Fibroblast of skin of back (primary cell): ENCODE measurements at regions not wholly inside any gene's neighbourhood (a gene's known extent, or its start where the extent isn't known, plus 50 kb on each side); places are given as distances from the start of the nearest gene placed in this dataset.

Experiments
- DNase-seq: peaks from one replicate; pipeline ENCODE4 v3.0.0-alpha.2; 2013

- DNase-seq = peak; percentile 94
These were observed 54.9 kb upstream of the BLID start for GRCh38 chr11:122170815-122171475.

DNA sequence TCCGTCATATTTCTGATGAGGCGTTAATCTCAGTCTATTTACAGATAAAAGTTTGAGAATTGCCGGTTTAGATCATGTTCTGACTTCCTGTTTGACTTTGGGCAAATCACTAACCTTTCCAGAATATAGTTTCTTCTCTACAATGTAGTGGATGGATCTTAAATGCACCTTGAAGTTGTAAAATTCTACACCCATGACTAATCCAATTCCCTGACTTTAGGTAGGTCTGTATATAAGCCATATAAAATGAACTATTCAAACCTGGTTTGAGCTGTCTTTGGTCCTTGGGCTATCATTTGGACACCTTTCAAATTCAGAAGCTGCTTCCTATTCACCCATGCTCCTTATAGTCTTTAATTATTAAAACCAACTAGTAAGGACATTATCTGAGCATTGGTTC is 52.2 kb upstream of the BLID start:
- DNase-seq = no peak

GRCh38 chr11:122167100-122167499 is 51.1 kb upstream of the BLID start:
- DNase-seq = peak; percentile 76

GRCh38 chr11:122165607-122166371 is 49.8 kb upstream of the BLID start:
- no peak for DNase-seq
